K562 (cell line): ENCODE measurements at regions not wholly inside any gene's neighbourhood (a gene's known extent, or its start where the extent isn't known, plus 50 kb on each side); places are given as distances from the start of the nearest gene placed in this dataset.

Experiments
- ATAC-seq: fragments of 200-7000 bp; cut with Tn5 transposase; 3 replicates; pipeline ENCODE4 v1.9.1; 2020; ENCODE audit warnings: moderate library complexity
- BruUV-seq: library from RNA; stranded (reverse); fragments of 400-500 nt; replicated peaks from 2 replicates; lab custom pipeline; 2021; lab: Mats Ljungman, UMichigan
- CTCF ChIA-PET: fragments of 300-600 bp; formaldehyde crosslinking; extraction: SDS; loops from one replicate; lab custom pipeline; 2021; ENCODE audit warnings: low intra/inter-chr PET ratio; lab: Yijun Ruan, JAX
- POLR2A ChIA-PET: fragments of 300-600, 350-650 bp; sonication (Branson Sonifier 250); formaldehyde crosslinking; extraction: SDS; loops from one replicate; lab custom pipeline; 2021; ENCODE audit warnings: antibody characterized with exemption, inconsistent platforms; lab: Yijun Ruan, JAX
- DNase-seq, 4 experiments: peaks; one replicate each; pipeline versions ENCODE4 v3.0.0 to v3.0.0-alpha.2; 2011 to 2018; ENCODE audit warnings: low spot score in 3 of 4, mixed read lengths in 3 of 4; ENCODE audit errors: extremely low read depth in 1 of 4
- FAIRE-seq: peaks from 2 replicates; lab custom pipeline; 2011; peaks lifted over from hg19 to GRCh38; lab: Jason Lieb, UNC
- H2AFZ ChIP-seq: 2 replicates; pipeline ENCODE4 v1.6.0; 2011; ENCODE audit warnings: low read depth, low read length, control low read depth, inconsistent platforms
- H3K27ac ChIP-seq: fragments of 200-600 bp; 3 replicates; pipeline ENCODE4 v1.8.0; 2011; ENCODE audit warnings: low read depth, mild to moderate bottlenecking, control low read depth, inconsistent platforms, low read length, moderate library complexity, mixed read lengths; ENCODE audit errors: extremely low read depth
- H3K27me3 ChIP-seq, 2 experiments: fragments of 300-600 bp in 1 of 2; 2 replicates in 1 of 2; 3 replicates in 1 of 2; pipeline versions ENCODE4 v1.6.0 to v1.8.0; 2011; ENCODE audit warnings: inconsistent platforms in 2 of 2, low read length in 2 of 2, mild to moderate bottlenecking in 1 of 2, mixed read lengths in 1 of 2, moderate library complexity in 1 of 2; ENCODE audit not compliant: control insufficient read depth in 2 of 2, insufficient read depth in 2 of 2
- H3K36me3 ChIP-seq: fragments of 300-600 bp; 3 replicates; pipeline ENCODE4 v1.8.0; 2011; ENCODE audit warnings: mild to moderate bottlenecking, low read length, inconsistent platforms; ENCODE audit not compliant: control insufficient read depth, insufficient read depth
- H3K4me1 ChIP-seq, 2 experiments: fragments of 200-600 bp in 1 of 2; replicated peaks in 1 of 2; 2 replicates in 1 of 2; 3 replicates in 1 of 2; pipeline versions ENCODE4 v1.5.1 to v1.8.0; 2011; ENCODE audit warnings: inconsistent platforms in 2 of 2, low read length in 2 of 2, mild to moderate bottlenecking in 1 of 2, mixed read lengths in 1 of 2, moderate library complexity in 1 of 2; ENCODE audit not compliant: control insufficient read depth in 2 of 2, insufficient read depth in 2 of 2
- H3K4me2 ChIP-seq: 2 replicates; pipeline ENCODE4 v1.6.1; 2011; ENCODE audit warnings: low read length, control low read depth, inconsistent platforms, mixed read lengths; ENCODE audit not compliant: insufficient read depth
- H3K4me3 ChIP-seq: fragments of 200-600 bp; sonication (generic), shearing (Covaris generic); 2 replicates; pipeline ENCODE4 v1.5.1; 2016; ENCODE audit warnings: control low read depth, inconsistent platforms
- H3K79me2 ChIP-seq: fragments of 200-600 bp; 3 replicates; pipeline ENCODE4 v1.8.0; 2011; ENCODE audit warnings: low read length, inconsistent platforms; ENCODE audit not compliant: control insufficient read depth, insufficient read depth
- H3K9ac ChIP-seq, 2 experiments: 2 replicates each; pipeline versions ENCODE4 v1.6.0 to v1.6.1; 2011; ENCODE audit warnings: low read depth in 2 of 2, low read length in 2 of 2, control low read depth in 1 of 2, inconsistent platforms in 1 of 2, mild to moderate bottlenecking in 1 of 2, mixed read lengths in 1 of 2; ENCODE audit not compliant: insufficient read depth in 1 of 2
- H3K9me1 ChIP-seq: one replicate; pipeline ENCODE4 v1.6.0; 2011; ENCODE audit warnings: inconsistent platforms, mild to moderate bottlenecking, low read length, moderate library complexity; ENCODE audit not compliant: control insufficient read depth, insufficient read depth
- H3K9me3 ChIP-seq: replicated peaks from 2 replicates; pipeline ENCODE4 v1.5.1; 2011; ENCODE audit warnings: low read depth, low read length, inconsistent platforms; ENCODE audit not compliant: control insufficient read depth, insufficient read depth
- H4K20me1 ChIP-seq: replicated peaks from 2 replicates; pipeline ENCODE4 v1.6.1; 2011; ENCODE audit warnings: low read length, inconsistent platforms, mixed read lengths; ENCODE audit not compliant: control insufficient read depth, insufficient read depth
- KAT2B ChIP-seq: IDR thresholded peaks from one replicate; pipeline ENCODE4 v1.6.1; 2012; ENCODE audit warnings: low read depth, mild to moderate bottlenecking, control low read depth, inconsistent platforms, low read length, moderate library complexity
- PHF8 ChIP-seq: fragments of 200-600 bp; sonication (generic); IDR thresholded peaks from 2 replicates; pipeline ENCODE4 v1.6.1; 2012; ENCODE audit warnings: mixed run types, mild to moderate bottlenecking, inconsistent platforms, low read length, moderate library complexity, borderline replicate concordance
- POLR2AphosphoS5 ChIP-seq: IDR thresholded peaks from 2 replicates; pipeline ENCODE4 v1.6.1; 2011; ENCODE audit warnings: mild to moderate bottlenecking, low read depth, low read length, moderate library complexity; ENCODE audit not compliant: control insufficient read depth, insufficient read depth
- SLC30A9 ChIP-seq: fragments of 250-450 bp; sonication (Bioruptor Pico); IDR thresholded peaks from 2 replicates; pipeline ENCODE4 v1.8.0; 2022; ENCODE audit warnings: mild to moderate bottlenecking, moderate library complexity
- ZNF699 ChIP-seq: fragments of 250-450 bp; sonication (Bioruptor Pico); IDR thresholded peaks from 2 replicates; pipeline ENCODE4 v1.8.0; 2021; ENCODE audit warnings: mild to moderate bottlenecking, moderate library complexity; ENCODE audit not compliant: insufficient replicate concordance
- ZNF707 ChIP-seq: fragments of 250-450 bp; sonication (Bioruptor Pico); conservative IDR thresholded peaks from 2 replicates; pipeline ENCODE4 v1.8.0; 2022; ENCODE audit warnings: inconsistent platforms, mild to moderate bottlenecking, moderate library complexity
- WGBS: fragments of 100-300 bp; shearing (Covaris generic); methylation state at CpG from one replicate; pipeline ENCODE4 v1.1.6; 2016; ENCODE audit warnings: low coverage, mixed read lengths; ENCODE audit not compliant: insufficient coverage; ENCODE audit errors: missing lambda C conversion rate; 5-methylcytosine and 5-hydroxymethylcytosine counted together
- in situ Hi-C: fragments of 300-500 bp; cut with MboI; formaldehyde crosslinking; loops from 4 replicates; pipeline ENCODE4 v1.15.0; 2018; ENCODE audit warnings: inconsistent platforms, mixed read lengths
- intact Hi-C: fragments of 100-400 bp; cut with micrococcal nuclease; formaldehyde crosslinking; loops from 2 replicates; pipeline ENCODE4 v1.14.2; 2022
- TF ChIP-seq, protein P1 (sequence below): sonication (generic); formaldehyde crosslinking; IDR thresholded peaks from 2 replicates; pipeline ENCODE4 v1.4.0; 2020; ENCODE audit warnings: mild to moderate bottlenecking, missing genetic modification reagents
- TF ChIP-seq, protein P2 (sequence below): fragments of 450-650 bp; IDR thresholded peaks from 2 replicates; pipeline ENCODE4 v1.6.1; 2016; ENCODE audit warnings: mild to moderate bottlenecking, moderate library complexity

- TF ChIP-seq KAT2B: no peak
- TF ChIP-seq, protein P1, sequence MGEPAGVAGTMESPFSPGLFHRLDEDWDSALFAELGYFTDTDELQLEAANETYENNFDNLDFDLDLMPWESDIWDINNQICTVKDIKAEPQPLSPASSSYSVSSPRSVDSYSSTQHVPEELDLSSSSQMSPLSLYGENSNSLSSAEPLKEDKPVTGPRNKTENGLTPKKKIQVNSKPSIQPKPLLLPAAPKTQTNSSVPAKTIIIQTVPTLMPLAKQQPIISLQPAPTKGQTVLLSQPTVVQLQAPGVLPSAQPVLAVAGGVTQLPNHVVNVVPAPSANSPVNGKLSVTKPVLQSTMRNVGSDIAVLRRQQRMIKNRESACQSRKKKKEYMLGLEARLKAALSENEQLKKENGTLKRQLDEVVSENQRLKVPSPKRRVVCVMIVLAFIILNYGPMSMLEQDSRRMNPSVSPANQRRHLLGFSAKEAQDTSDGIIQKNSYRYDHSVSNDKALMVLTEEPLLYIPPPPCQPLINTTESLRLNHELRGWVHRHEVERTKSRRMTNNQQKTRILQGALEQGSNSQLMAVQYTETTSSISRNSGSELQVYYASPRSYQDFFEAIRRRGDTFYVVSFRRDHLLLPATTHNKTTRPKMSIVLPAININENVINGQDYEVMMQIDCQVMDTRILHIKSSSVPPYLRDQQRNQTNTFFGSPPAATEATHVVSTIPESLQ (CRISPR knock-in tag): no peak
Observed at GRCh38 chr3:19775765-19776164, 158.3 kb downstream of the EFHB start (continued).

DNA sequence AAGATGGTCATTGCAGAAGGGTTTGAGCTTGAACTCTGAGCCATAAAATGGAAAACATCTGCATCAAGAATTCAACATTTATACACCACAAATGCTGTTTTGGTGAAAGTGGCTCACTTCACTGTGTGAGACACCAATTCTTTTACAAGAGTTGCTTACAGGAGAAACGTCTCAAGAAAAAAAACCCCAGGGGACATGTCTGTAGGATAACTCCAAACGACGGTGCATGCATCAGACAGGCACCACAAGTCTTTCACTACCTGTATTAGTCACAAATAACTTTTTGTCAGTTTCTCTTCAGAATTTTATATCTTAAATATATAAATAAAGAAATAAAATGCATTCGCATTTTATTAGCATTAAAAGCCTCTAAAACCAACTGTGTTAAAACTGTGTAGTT lies 164.3 kb downstream of the EFHB start:
- Histone ChIP-seq H3K9me1 (no peaks in the 10 kb centered on the region), H3K36me3 (no peaks in the 10 kb centered on the region), H3K9me3 (no peaks in the 10 kb centered on the region), H3K27ac (no peak overlapping the region), H3K9ac (no peak overlapping the region), H3K4me3 (no peak overlapping the region), H4K20me1 (no peaks in the 10 kb centered on the region), H2AFZ (no peak overlapping the region), H3K27me3 (no peaks in the 10 kb centered on the region), H3K4me2 (no peak overlapping the region), H3K4me1 (no peaks in the 10 kb centered on the region), H3K79me2 (no peaks in the 10 kb centered on the region)
- ATAC-seq: no peak
- no peak for FAIRE-seq
- BruUV-seq: no TSS peak
- ChIA-PET POLR2A (no interaction called here), CTCF (no interaction called here)
- no peak for DNase-seq
- intact Hi-C loops (no loop called here), in situ Hi-C loops (no loop called here)
- 5% methylated on average over 4 of the region's 4 CpGs for WGBS
- TF ChIP-seq POLR2AphosphoS5: no peak
- no peak for TF ChIP-seq ZNF699 (CRISPR knock-in tag)
- no peak for TF ChIP-seq ZNF707
- TF ChIP-seq SLC30A9 (CRISPR knock-in tag): no peak
- TF ChIP-seq, protein P2, sequence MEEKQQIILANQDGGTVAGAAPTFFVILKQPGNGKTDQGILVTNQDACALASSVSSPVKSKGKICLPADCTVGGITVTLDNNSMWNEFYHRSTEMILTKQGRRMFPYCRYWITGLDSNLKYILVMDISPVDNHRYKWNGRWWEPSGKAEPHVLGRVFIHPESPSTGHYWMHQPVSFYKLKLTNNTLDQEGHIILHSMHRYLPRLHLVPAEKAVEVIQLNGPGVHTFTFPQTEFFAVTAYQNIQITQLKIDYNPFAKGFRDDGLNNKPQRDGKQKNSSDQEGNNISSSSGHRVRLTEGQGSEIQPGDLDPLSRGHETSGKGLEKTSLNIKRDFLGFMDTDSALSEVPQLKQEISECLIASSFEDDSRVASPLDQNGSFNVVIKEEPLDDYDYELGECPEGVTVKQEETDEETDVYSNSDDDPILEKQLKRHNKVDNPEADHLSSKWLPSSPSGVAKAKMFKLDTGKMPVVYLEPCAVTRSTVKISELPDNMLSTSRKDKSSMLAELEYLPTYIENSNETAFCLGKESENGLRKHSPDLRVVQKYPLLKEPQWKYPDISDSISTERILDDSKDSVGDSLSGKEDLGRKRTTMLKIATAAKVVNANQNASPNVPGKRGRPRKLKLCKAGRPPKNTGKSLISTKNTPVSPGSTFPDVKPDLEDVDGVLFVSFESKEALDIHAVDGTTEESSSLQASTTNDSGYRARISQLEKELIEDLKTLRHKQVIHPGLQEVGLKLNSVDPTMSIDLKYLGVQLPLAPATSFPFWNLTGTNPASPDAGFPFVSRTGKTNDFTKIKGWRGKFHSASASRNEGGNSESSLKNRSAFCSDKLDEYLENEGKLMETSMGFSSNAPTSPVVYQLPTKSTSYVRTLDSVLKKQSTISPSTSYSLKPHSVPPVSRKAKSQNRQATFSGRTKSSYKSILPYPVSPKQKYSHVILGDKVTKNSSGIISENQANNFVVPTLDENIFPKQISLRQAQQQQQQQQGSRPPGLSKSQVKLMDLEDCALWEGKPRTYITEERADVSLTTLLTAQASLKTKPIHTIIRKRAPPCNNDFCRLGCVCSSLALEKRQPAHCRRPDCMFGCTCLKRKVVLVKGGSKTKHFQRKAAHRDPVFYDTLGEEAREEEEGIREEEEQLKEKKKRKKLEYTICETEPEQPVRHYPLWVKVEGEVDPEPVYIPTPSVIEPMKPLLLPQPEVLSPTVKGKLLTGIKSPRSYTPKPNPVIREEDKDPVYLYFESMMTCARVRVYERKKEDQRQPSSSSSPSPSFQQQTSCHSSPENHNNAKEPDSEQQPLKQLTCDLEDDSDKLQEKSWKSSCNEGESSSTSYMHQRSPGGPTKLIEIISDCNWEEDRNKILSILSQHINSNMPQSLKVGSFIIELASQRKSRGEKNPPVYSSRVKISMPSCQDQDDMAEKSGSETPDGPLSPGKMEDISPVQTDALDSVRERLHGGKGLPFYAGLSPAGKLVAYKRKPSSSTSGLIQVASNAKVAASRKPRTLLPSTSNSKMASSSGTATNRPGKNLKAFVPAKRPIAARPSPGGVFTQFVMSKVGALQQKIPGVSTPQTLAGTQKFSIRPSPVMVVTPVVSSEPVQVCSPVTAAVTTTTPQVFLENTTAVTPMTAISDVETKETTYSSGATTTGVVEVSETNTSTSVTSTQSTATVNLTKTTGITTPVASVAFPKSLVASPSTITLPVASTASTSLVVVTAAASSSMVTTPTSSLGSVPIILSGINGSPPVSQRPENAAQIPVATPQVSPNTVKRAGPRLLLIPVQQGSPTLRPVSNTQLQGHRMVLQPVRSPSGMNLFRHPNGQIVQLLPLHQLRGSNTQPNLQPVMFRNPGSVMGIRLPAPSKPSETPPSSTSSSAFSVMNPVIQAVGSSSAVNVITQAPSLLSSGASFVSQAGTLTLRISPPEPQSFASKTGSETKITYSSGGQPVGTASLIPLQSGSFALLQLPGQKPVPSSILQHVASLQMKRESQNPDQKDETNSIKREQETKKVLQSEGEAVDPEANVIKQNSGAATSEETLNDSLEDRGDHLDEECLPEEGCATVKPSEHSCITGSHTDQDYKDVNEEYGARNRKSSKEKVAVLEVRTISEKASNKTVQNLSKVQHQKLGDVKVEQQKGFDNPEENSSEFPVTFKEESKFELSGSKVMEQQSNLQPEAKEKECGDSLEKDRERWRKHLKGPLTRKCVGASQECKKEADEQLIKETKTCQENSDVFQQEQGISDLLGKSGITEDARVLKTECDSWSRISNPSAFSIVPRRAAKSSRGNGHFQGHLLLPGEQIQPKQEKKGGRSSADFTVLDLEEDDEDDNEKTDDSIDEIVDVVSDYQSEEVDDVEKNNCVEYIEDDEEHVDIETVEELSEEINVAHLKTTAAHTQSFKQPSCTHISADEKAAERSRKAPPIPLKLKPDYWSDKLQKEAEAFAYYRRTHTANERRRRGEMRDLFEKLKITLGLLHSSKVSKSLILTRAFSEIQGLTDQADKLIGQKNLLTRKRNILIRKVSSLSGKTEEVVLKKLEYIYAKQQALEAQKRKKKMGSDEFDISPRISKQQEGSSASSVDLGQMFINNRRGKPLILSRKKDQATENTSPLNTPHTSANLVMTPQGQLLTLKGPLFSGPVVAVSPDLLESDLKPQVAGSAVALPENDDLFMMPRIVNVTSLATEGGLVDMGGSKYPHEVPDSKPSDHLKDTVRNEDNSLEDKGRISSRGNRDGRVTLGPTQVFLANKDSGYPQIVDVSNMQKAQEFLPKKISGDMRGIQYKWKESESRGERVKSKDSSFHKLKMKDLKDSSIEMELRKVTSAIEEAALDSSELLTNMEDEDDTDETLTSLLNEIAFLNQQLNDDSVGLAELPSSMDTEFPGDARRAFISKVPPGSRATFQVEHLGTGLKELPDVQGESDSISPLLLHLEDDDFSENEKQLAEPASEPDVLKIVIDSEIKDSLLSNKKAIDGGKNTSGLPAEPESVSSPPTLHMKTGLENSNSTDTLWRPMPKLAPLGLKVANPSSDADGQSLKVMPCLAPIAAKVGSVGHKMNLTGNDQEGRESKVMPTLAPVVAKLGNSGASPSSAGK: no peak
- TF ChIP-seq PHF8: no peak
